Karpas-422 (cell line): ENCODE measurements at regions not wholly inside any gene's neighbourhood (a gene's known extent, or its start where the extent isn't known, plus 50 kb on each side); places are given as distances from the start of the nearest gene placed in this dataset.
"Not testable (repeated sequence)": the region's sequence is repeated elsewhere in the genome, so short reads cannot be mapped to it uniquely, and the experiment has no call there.

Experiments
- DNase-seq: peaks from one replicate; pipeline ENCODE4 v3.0.0-alpha.2; 2015
- H2AFZ ChIP-seq: fragments of 200-600 bp; sonication (generic); 2 replicates; pipeline ENCODE4 v1.6.1; 2014; ENCODE audit warnings: antibody characterized with exemption, low read length, mixed read lengths
- H3K27ac ChIP-seq: fragments of 200-600 bp; sonication (generic); 2 replicates; pipeline ENCODE4 v1.5.1; 2014; ENCODE audit warnings: mild to moderate bottlenecking, low read length, moderate library complexity
- H3K27me3 ChIP-seq: fragments of 200-600 bp; sonication (generic); 2 replicates; pipeline ENCODE4 v1.6.1; 2014; ENCODE audit warnings: low read length, mixed read lengths
- H3K36me3 ChIP-seq: fragments of 200-600 bp; sonication (generic); 2 replicates; pipeline ENCODE4 v1.6.1; 2014; ENCODE audit warnings: low read length, mixed read lengths; ENCODE audit not compliant: insufficient read depth
- H3K4me1 ChIP-seq: fragments of 200-600 bp; sonication (generic); 2 replicates; pipeline ENCODE4 v1.6.1; 2014; ENCODE audit warnings: mild to moderate bottlenecking, low read length, mixed read lengths
- H3K4me2 ChIP-seq: fragments of 200-600 bp; sonication (generic); 2 replicates; pipeline ENCODE4 v1.6.1; 2014; ENCODE audit warnings: low read length, low read depth, mild to moderate bottlenecking; ENCODE audit not compliant: poor library complexity, severe bottlenecking
- H3K4me3 ChIP-seq: fragments of 200-600 bp; sonication (generic); 2 replicates; pipeline ENCODE4 v1.5.1; 2014; ENCODE audit warnings: mild to moderate bottlenecking, antibody characterized with exemption, low read length, mixed read lengths
- H3K79me2 ChIP-seq: fragments of 200-600 bp; sonication (generic); 2 replicates; pipeline ENCODE4 v1.6.1; 2014; ENCODE audit warnings: mild to moderate bottlenecking, low read length, mixed read lengths
- H3K9ac ChIP-seq: fragments of 200-600 bp; sonication (generic); 2 replicates; pipeline ENCODE4 v1.6.0; 2014; ENCODE audit warnings: low read length
- H3K9me2 ChIP-seq: fragments of 200-600 bp; sonication (generic), shearing (Covaris generic); replicated peaks from 2 replicates; pipeline ENCODE4 v1.6.0; 2014; ENCODE audit warnings: mild to moderate bottlenecking, low read length, moderate library complexity; ENCODE audit not compliant: insufficient read depth
- H3K9me3 ChIP-seq: fragments of 300-700, 200-600 bp; sonication (generic); 2 replicates; pipeline ENCODE4 v1.6.1; 2014; ENCODE audit warnings: low read length, mixed read lengths
- H4K20me1 ChIP-seq: fragments of 200-600 bp; sonication (generic); 2 replicates; pipeline ENCODE4 v1.6.1; 2014; ENCODE audit warnings: mild to moderate bottlenecking, antibody characterized with exemption, low read length, low read depth; ENCODE audit not compliant: insufficient read depth

DNA sequence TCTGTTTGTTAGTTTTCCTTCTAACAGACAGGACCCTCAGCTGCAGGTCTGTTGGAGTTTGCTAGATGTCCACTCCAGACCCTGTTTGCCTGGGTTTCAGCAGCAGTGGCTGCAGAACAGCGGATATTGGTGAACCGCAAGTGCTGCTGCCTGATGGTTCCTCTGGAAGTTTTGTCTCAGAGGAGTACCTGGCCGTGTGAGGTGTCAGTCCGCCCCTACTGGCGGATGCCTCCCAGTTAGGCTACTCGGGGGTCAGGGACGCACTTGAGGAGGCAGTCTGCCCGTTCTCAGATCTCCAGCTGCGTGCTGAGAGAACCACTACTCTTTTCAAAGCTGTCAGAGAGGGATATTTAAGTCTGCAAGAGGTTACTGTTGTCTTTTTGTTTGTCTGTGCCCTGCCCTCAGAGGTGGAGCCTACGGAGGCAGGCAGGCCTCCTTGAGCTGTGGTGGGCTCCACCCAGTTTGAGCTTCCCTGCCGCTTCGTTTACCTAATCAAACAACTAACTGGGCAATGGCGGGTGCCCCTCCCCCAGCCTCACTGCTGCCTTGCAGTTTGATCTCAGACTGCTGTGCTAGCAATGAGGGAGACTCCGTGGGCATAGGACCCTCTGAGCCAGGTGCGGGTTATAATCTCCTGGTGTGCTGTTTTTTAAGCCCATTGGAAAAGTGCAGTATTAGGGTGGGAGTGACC is 634.3 kb upstream of the CHD1 start:
- not testable (repeated sequence) for H3K9me2 ChIP-seq, H3K9ac ChIP-seq, H3K4me2 ChIP-seq

GRCh38 chr5:99553211-99553810 is 624.5 kb upstream of the CHD1 start:
- Histone ChIP-seq H3K79me2 (no peaks in the 10 kb centered on the region), H3K4me1 (no peaks in the 10 kb centered on the region), H3K4me3 (no peak overlapping the region), H3K9ac (no peak overlapping the region), H3K9me2 (no peaks in the 10 kb centered on the region), H3K36me3 (no peaks in the 10 kb centered on the region), H2AFZ (no peak overlapping the region), H3K27me3 (no peaks in the 10 kb centered on the region), H3K4me2 (no peak overlapping the region), H4K20me1 (no peaks in the 10 kb centered on the region), H3K9me3 (no peaks in the 10 kb centered on the region), H3K27ac (no peak overlapping the region)
- no peak for DNase-seq

More for the DNA sequence above, 634.3 kb upstream of the CHD1 start:
- not testable (repeated sequence) for H3K4me3 ChIP-seq, H3K36me3 ChIP-seq, H4K20me1 ChIP-seq, H3K9me3 ChIP-seq, H3K27me3 ChIP-seq, H3K27ac ChIP-seq, H3K4me1 ChIP-seq, H3K79me2 ChIP-seq, DNase-seq, H2AFZ ChIP-seq

GRCh38 chr5:99544356-99544755 is 615.5 kb upstream of the CHD1 start:
- Histone ChIP-seq H2AFZ (no peak overlapping the region), H4K20me1 (no peaks in the 10 kb centered on the region), H3K79me2 (no peaks in the 10 kb centered on the region), H3K4me2 (no peak overlapping the region), H3K27ac (no peak overlapping the region), H3K4me3 (no peak overlapping the region), H3K36me3 (no peaks in the 10 kb centered on the region), H3K4me1 (no peaks in the 10 kb centered on the region), H3K9me3 (no peaks in the 10 kb centered on the region), H3K9me2 (no peaks in the 10 kb centered on the region), H3K9ac (no peak overlapping the region), H3K27me3 (no peaks in the 10 kb centered on the region)
- DNase-seq: no peak

DNA sequence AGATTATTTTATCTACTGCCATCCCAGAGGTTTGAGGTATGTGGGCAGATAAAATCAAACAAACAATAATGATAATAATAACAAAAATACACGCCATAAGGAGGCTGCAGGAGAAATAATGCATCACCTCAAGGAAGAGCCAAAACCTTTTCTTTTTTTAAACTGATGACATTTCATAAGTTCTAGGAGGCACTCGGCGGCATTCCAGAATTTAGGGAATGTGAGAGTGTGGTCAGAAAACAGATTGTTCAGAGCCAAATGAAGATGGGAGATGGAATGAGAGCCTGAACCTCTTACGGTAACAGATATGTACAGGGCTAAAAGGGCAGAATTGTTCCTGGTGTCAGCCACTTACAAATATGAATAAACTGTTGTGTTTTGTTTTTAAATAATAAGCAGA is 615.0 kb upstream of the CHD1 start:
- H3K27me3 ChIP-seq: no peaks in the 10 kb centered on the region
- no peaks in the 10 kb centered on the region for H4K20me1 ChIP-seq
- H3K27ac ChIP-seq: no peak overlapping the region
- DNase-seq: no peak
- H3K9me2 ChIP-seq: no peaks in the 10 kb centered on the region
- H3K36me3 ChIP-seq: no peaks in the 10 kb centered on the region
- H3K79me2 ChIP-seq: no peaks in the 10 kb centered on the region
- no peaks in the 10 kb centered on the region for H3K4me1 ChIP-seq
- H2AFZ ChIP-seq: no peak overlapping the region
- no peak overlapping the region for H3K4me3 ChIP-seq
- H3K9me3 ChIP-seq: no peaks in the 10 kb centered on the region
- no peak overlapping the region for H3K4me2 ChIP-seq
- no peak overlapping the region for H3K9ac ChIP-seq

DNA sequence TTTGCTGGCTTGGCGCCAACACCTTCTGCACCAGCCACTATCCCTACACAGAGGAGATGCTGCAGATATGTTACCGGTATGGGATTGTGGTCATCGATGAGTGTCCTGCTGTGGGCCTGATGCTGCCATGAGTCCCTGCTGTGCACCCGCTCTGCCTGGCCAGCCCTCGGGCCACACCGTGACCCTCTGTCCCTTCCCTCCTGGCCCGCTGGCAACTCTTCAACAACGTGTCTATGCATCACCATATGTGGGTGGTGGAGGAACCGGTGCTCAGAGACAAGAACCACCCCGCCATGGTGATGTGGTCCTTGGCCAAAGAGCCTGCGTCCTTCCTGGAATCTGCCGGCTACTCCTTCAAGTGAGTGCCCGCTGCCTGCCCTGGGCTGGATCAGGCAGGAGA is 605.4 kb upstream of the CHD1 start:
- H2AFZ ChIP-seq, H3K4me1 ChIP-seq, H3K9ac ChIP-seq, H4K20me1 ChIP-seq, H3K36me3 ChIP-seq, H3K27me3 ChIP-seq, H3K9me3 ChIP-seq, H3K4me3 ChIP-seq, H3K4me2 ChIP-seq, H3K9me2 ChIP-seq, H3K79me2 ChIP-seq, DNase-seq, H3K27ac ChIP-seq: not testable (repeated sequence)

GRCh38 chr5:99521666-99522065 is 592.9 kb upstream of the CHD1 start:
- not testable (repeated sequence) for H3K4me3 ChIP-seq, H3K4me1 ChIP-seq, H3K9me3 ChIP-seq, H3K4me2 ChIP-seq, DNase-seq, H3K9ac ChIP-seq, H3K79me2 ChIP-seq, H2AFZ ChIP-seq, H3K27ac ChIP-seq, H3K9me2 ChIP-seq, H4K20me1 ChIP-seq, H3K27me3 ChIP-seq, H3K36me3 ChIP-seq

DNA sequence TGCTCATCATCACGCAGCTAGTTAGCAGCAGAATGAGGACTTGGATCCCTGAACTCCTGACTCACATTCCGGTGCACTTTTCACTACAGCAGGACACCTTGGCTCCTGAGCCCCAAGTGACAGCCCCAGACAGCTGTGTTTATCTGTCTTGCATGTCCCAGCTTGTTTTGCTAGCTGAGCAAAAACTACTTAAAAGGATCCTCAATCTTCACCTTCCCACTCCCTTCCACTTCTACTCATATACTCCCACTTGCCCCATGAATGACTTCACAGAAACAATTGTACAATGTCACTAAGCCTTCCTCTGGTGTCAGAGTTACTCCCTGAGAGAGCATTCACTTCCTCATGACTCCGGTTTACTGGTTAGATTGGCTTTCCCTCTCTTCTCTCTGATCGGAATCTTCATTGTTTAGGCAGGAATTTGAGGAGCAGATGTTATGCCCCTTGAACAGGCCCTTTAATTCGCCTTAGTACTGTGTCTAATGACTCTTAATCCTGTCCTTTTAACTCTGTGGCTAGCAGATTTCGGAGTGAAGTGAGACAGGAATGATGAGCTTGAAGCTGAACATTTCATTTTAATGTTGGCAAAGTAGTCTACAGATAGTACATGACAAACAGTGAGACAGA is 587.2 kb upstream of the CHD1 start:
- not testable (repeated sequence) for H3K9me2 ChIP-seq, H4K20me1 ChIP-seq, H3K36me3 ChIP-seq, H3K9me3 ChIP-seq, H2AFZ ChIP-seq, H3K4me1 ChIP-seq, H3K4me3 ChIP-seq, H3K79me2 ChIP-seq, H3K27ac ChIP-seq, H3K27me3 ChIP-seq, DNase-seq, H3K4me2 ChIP-seq, H3K9ac ChIP-seq

GRCh38 chr5:99510237-99510866 is 581.5 kb upstream of the CHD1 start:
- H3K79me2 ChIP-seq, H3K27ac ChIP-seq, H3K9me3 ChIP-seq, H3K36me3 ChIP-seq, H3K4me3 ChIP-seq, H3K4me2 ChIP-seq, H3K27me3 ChIP-seq, DNase-seq, H2AFZ ChIP-seq, H4K20me1 ChIP-seq, H3K9ac ChIP-seq, H3K9me2 ChIP-seq, H3K4me1 ChIP-seq: not testable (repeated sequence)
